Osteoblast (primary cell): ENCODE measurements at regions not wholly inside any gene's neighbourhood (a gene's known extent, or its start where the extent isn't known, plus 50 kb on each side); places are given as distances from the start of the nearest gene placed in this dataset.
"Not testable (repeated sequence)": the region's sequence is repeated elsewhere in the genome, so short reads cannot be mapped to it uniquely, and the experiment has no call there.

Source experiments
- DNase-seq: peaks from one replicate; pipeline ENCODE4 v3.0.0; 2011; ENCODE audit warnings: low spot score, mixed read lengths; ENCODE audit not compliant: insufficient read length; ENCODE audit errors: missing footprints
- H2AFZ ChIP-seq: 2 replicates; pipeline ENCODE4 v1.6.0; 2011; ENCODE audit warnings: mild to moderate bottlenecking, low read length
- H3K27ac ChIP-seq: 2 replicates; pipeline ENCODE4 v1.5.1; 2011; ENCODE audit warnings: mild to moderate bottlenecking, low read depth, low read length, moderate library complexity
- H3K27me3 ChIP-seq: 2 replicates; pipeline ENCODE4 v1.6.0; 2012; ENCODE audit warnings: mild to moderate bottlenecking, control low read depth, inconsistent platforms, low read length, moderate library complexity; ENCODE audit not compliant: insufficient read depth
- H3K36me3 ChIP-seq: 2 replicates; pipeline ENCODE4 v1.5.1; 2011; ENCODE audit warnings: mild to moderate bottlenecking, low read length, control low read depth, moderate library complexity; ENCODE audit not compliant: insufficient read depth
- H3K4me1 ChIP-seq: 2 replicates; pipeline ENCODE4 v1.5.1; 2011; ENCODE audit warnings: mild to moderate bottlenecking, low read length, control low read depth, moderate library complexity; ENCODE audit not compliant: insufficient read depth
- H3K4me2 ChIP-seq: 2 replicates; pipeline ENCODE4 v1.6.0; 2011; ENCODE audit warnings: mild to moderate bottlenecking, low read length; ENCODE audit not compliant: insufficient read depth
- H3K4me3 ChIP-seq: fragments of 200-600 bp; sonication (generic); 3 replicates; pipeline ENCODE4 v1.5.1; 2012; ENCODE audit warnings: mild to moderate bottlenecking, low read length, inconsistent platforms; ENCODE audit not compliant: insufficient read depth
- H3K79me2 ChIP-seq: 2 replicates; pipeline ENCODE4 v1.6.0; 2012; ENCODE audit warnings: mild to moderate bottlenecking, low read length, control low read depth, inconsistent platforms; ENCODE audit not compliant: insufficient read depth
- H3K9me3 ChIP-seq: 2 replicates; pipeline ENCODE4 v1.5.1; 2011; ENCODE audit warnings: low read depth, low read length, control low read depth
- H4K20me1 ChIP-seq: 2 replicates; pipeline ENCODE4 v1.6.0; 2012; ENCODE audit warnings: mild to moderate bottlenecking, low read length, control low read depth; ENCODE audit not compliant: insufficient read depth
- CTCF ChIP-seq: IDR thresholded peaks from 2 replicates; pipeline ENCODE4 v1.5.1; 2011; ENCODE audit warnings: mild to moderate bottlenecking, low read depth, low read length, moderate library complexity; ENCODE audit errors: extremely low read depth

GRCh38 chr5:103990064-103990463, 427.5 kb upstream of the NUDT12 start:
- H3K4me2 ChIP-seq: no peak overlapping the region
- no peak for DNase-seq
- no peaks in the 10 kb centered on the region for H3K36me3 ChIP-seq
- H3K4me1 ChIP-seq: no peaks in the 10 kb centered on the region
- H3K27me3 ChIP-seq: no peaks in the 10 kb centered on the region
- TF ChIP-seq CTCF: no peak
- no peaks in the 10 kb centered on the region for H3K79me2 ChIP-seq
- no peaks in the 10 kb centered on the region for H4K20me1 ChIP-seq
- no peak overlapping the region for H3K27ac ChIP-seq
- H3K9me3 ChIP-seq: no peaks in the 10 kb centered on the region
- no peak overlapping the region for H2AFZ ChIP-seq
- H3K4me3 ChIP-seq: no peak overlapping the region

GRCh38 chr5:103981592-103981991, 419.0 kb upstream of the NUDT12 start:
- Histone ChIP-seq H3K27me3 (no peaks in the 10 kb centered on the region), H3K4me1 (no peaks in the 10 kb centered on the region), H2AFZ (no peak overlapping the region), H3K36me3 (no peaks in the 10 kb centered on the region), H3K4me3 (no peak overlapping the region), H3K27ac (no peak overlapping the region), H3K9me3 (no peaks in the 10 kb centered on the region), H3K4me2 (no peak overlapping the region), H4K20me1 (no peaks in the 10 kb centered on the region), H3K79me2 (no peaks in the 10 kb centered on the region)
- no peak for DNase-seq
- no peak for TF ChIP-seq CTCF

GRCh38 chr5:103973669-103974068, 411.1 kb upstream of the NUDT12 start:
- H3K27me3 ChIP-seq: no peaks in the 10 kb centered on the region
- DNase-seq: peak; percentile 62
- H4K20me1 ChIP-seq: no peaks in the 10 kb centered on the region
- no peaks in the 10 kb centered on the region for H3K4me1 ChIP-seq
- no peak overlapping the region for H3K4me2 ChIP-seq
- no peaks in the 10 kb centered on the region for H3K36me3 ChIP-seq
- no peak overlapping the region for H2AFZ ChIP-seq
- H3K27ac ChIP-seq: no peak overlapping the region
- peak; percentile 27 for TF ChIP-seq CTCF
- no peaks in the 10 kb centered on the region for H3K79me2 ChIP-seq
- no peaks in the 10 kb centered on the region for H3K9me3 ChIP-seq
- H3K4me3 ChIP-seq: no peak overlapping the region

GRCh38 chr5:103966295-103966694, 403.7 kb upstream of the NUDT12 start:
- H3K27me3 ChIP-seq, H3K27ac ChIP-seq, H2AFZ ChIP-seq, DNase-seq, H3K4me1 ChIP-seq, H3K9me3 ChIP-seq, H3K36me3 ChIP-seq, H3K4me3 ChIP-seq, H3K4me2 ChIP-seq, H4K20me1 ChIP-seq, H3K79me2 ChIP-seq: not testable (repeated sequence)

GRCh38 chr5:103962023-103962422, 399.4 kb upstream of the NUDT12 start:
- Histone ChIP-seq H3K27me3 (no peaks in the 10 kb centered on the region), H3K79me2 (no peaks in the 10 kb centered on the region), H3K4me2 (no peak overlapping the region), H3K27ac (no peak overlapping the region), H2AFZ (no peak overlapping the region), H3K4me3 (no peak overlapping the region), H4K20me1 (no peaks in the 10 kb centered on the region), H3K9me3 (no peaks in the 10 kb centered on the region), H3K4me1 (no peaks in the 10 kb centered on the region), H3K36me3 (no peaks in the 10 kb centered on the region)
- TF ChIP-seq CTCF: no peak
- no peak for DNase-seq
